K562 (cell line): ENCODE measurements at regions not wholly inside any gene's neighbourhood (a gene's known extent, or its start where the extent isn't known, plus 50 kb on each side); places are given as distances from the start of the nearest gene placed in this dataset.

ENCODE experiments used
- ATAC-seq: fragments of 200-7000 bp; cut with Tn5 transposase; 3 replicates; pipeline ENCODE4 v1.9.1; 2020; ENCODE audit warnings: moderate library complexity
- BruUV-seq: library from RNA; stranded (reverse); fragments of 400-500 nt; replicated peaks from 2 replicates; lab custom pipeline; 2021; lab: Mats Ljungman, UMichigan
- CTCF ChIA-PET: fragments of 300-600 bp; formaldehyde crosslinking; extraction: SDS; loops from one replicate; lab custom pipeline; 2021; ENCODE audit warnings: low intra/inter-chr PET ratio; lab: Yijun Ruan, JAX
- POLR2A ChIA-PET: fragments of 300-600, 350-650 bp; sonication (Branson Sonifier 250); formaldehyde crosslinking; extraction: SDS; loops from one replicate; lab custom pipeline; 2021; ENCODE audit warnings: antibody characterized with exemption, inconsistent platforms; lab: Yijun Ruan, JAX
- DNase-seq, 4 experiments: peaks; one replicate each; pipeline versions ENCODE4 v3.0.0 to v3.0.0-alpha.2; 2011 to 2018; ENCODE audit warnings: low spot score in 3 of 4, mixed read lengths in 3 of 4; ENCODE audit errors: extremely low read depth in 1 of 4
- FAIRE-seq: peaks from 2 replicates; lab custom pipeline; 2011; peaks lifted over from hg19 to GRCh38; lab: Jason Lieb, UNC
- H2AFZ ChIP-seq: 2 replicates; pipeline ENCODE4 v1.6.0; 2011; ENCODE audit warnings: low read depth, low read length, control low read depth, inconsistent platforms
- H3K27ac ChIP-seq: fragments of 200-600 bp; 3 replicates; pipeline ENCODE4 v1.8.0; 2011; ENCODE audit warnings: low read depth, mild to moderate bottlenecking, control low read depth, inconsistent platforms, low read length, moderate library complexity, mixed read lengths; ENCODE audit errors: extremely low read depth
- H3K27me3 ChIP-seq, 2 experiments: fragments of 300-600 bp in 1 of 2; 2 replicates in 1 of 2; 3 replicates in 1 of 2; pipeline versions ENCODE4 v1.6.0 to v1.8.0; 2011; ENCODE audit warnings: inconsistent platforms in 2 of 2, low read length in 2 of 2, mild to moderate bottlenecking in 1 of 2, mixed read lengths in 1 of 2, moderate library complexity in 1 of 2; ENCODE audit not compliant: control insufficient read depth in 2 of 2, insufficient read depth in 2 of 2
- H3K36me3 ChIP-seq: fragments of 300-600 bp; 3 replicates; pipeline ENCODE4 v1.8.0; 2011; ENCODE audit warnings: mild to moderate bottlenecking, low read length, inconsistent platforms; ENCODE audit not compliant: control insufficient read depth, insufficient read depth
- H3K4me1 ChIP-seq, 2 experiments: fragments of 200-600 bp in 1 of 2; replicated peaks in 1 of 2; 2 replicates in 1 of 2; 3 replicates in 1 of 2; pipeline versions ENCODE4 v1.5.1 to v1.8.0; 2011; ENCODE audit warnings: inconsistent platforms in 2 of 2, low read length in 2 of 2, mild to moderate bottlenecking in 1 of 2, mixed read lengths in 1 of 2, moderate library complexity in 1 of 2; ENCODE audit not compliant: control insufficient read depth in 2 of 2, insufficient read depth in 2 of 2
- H3K4me2 ChIP-seq: 2 replicates; pipeline ENCODE4 v1.6.1; 2011; ENCODE audit warnings: low read length, control low read depth, inconsistent platforms, mixed read lengths; ENCODE audit not compliant: insufficient read depth
- H3K4me3 ChIP-seq: fragments of 200-600 bp; sonication (generic), shearing (Covaris generic); 2 replicates; pipeline ENCODE4 v1.5.1; 2016; ENCODE audit warnings: control low read depth, inconsistent platforms
- H3K79me2 ChIP-seq: fragments of 200-600 bp; 3 replicates; pipeline ENCODE4 v1.8.0; 2011; ENCODE audit warnings: low read length, inconsistent platforms; ENCODE audit not compliant: control insufficient read depth, insufficient read depth
- H3K9ac ChIP-seq, 2 experiments: 2 replicates each; pipeline versions ENCODE4 v1.6.0 to v1.6.1; 2011; ENCODE audit warnings: low read depth in 2 of 2, low read length in 2 of 2, control low read depth in 1 of 2, inconsistent platforms in 1 of 2, mild to moderate bottlenecking in 1 of 2, mixed read lengths in 1 of 2; ENCODE audit not compliant: insufficient read depth in 1 of 2
- H3K9me1 ChIP-seq: one replicate; pipeline ENCODE4 v1.6.0; 2011; ENCODE audit warnings: inconsistent platforms, mild to moderate bottlenecking, low read length, moderate library complexity; ENCODE audit not compliant: control insufficient read depth, insufficient read depth
- H3K9me3 ChIP-seq: replicated peaks from 2 replicates; pipeline ENCODE4 v1.5.1; 2011; ENCODE audit warnings: low read depth, low read length, inconsistent platforms; ENCODE audit not compliant: control insufficient read depth, insufficient read depth
- H4K20me1 ChIP-seq: replicated peaks from 2 replicates; pipeline ENCODE4 v1.6.1; 2011; ENCODE audit warnings: low read length, inconsistent platforms, mixed read lengths; ENCODE audit not compliant: control insufficient read depth, insufficient read depth
- BRF1 ChIP-seq: IDR thresholded peaks from 3 replicates; pipeline ENCODE4 v1.6.1; 2011; ENCODE audit warnings: borderline replicate concordance, mild to moderate bottlenecking; ENCODE audit not compliant: insufficient read length; ENCODE audit errors: extremely low read depth
- ILK ChIP-seq: fragments of 450-650 bp; IDR thresholded peaks from 2 replicates; pipeline ENCODE4 v1.6.1; 2016; ENCODE audit warnings: missing genetic modification characterization, low read depth, mild to moderate bottlenecking, missing compliant biosample characterization, moderate library complexity, borderline replicate concordance
- NR2C2 ChIP-seq, 2 experiments: fragments of 200-800 bp in 1 of 2; sonication (Bioruptor generic) in 1 of 2; sonication (generic) in 1 of 2; formaldehyde crosslinking in 1 of 2; IDR thresholded peaks; 2 replicates each; pipeline versions ENCODE4 v1.6.1 to v1.8.0; 2016 to 2022; ENCODE audit warnings: mild to moderate bottlenecking in 1 of 2, missing compliant biosample characterization in 1 of 2, missing genetic modification characterization in 1 of 2, missing genetic modification reagents in 1 of 2
- RBM15 ChIP-seq: fragments of 200-400 bp; formaldehyde crosslinking; IDR thresholded peaks from 2 replicates; pipeline ENCODE4 v1.6.1; 2018; ENCODE audit warnings: mild to moderate bottlenecking, low read length, moderate library complexity; ENCODE audit not compliant: insufficient read depth
- ZNF133 ChIP-seq: fragments of 250-450 bp; sonication (Bioruptor Pico); IDR thresholded peaks from 2 replicates; pipeline ENCODE4 v1.4.0; 2020; ENCODE audit warnings: mild to moderate bottlenecking
- ZNF347 ChIP-seq: fragments of 450-650 bp; formaldehyde crosslinking; IDR thresholded peaks from 2 replicates; pipeline ENCODE4 v1.4.0; 2020; ENCODE audit warnings: low read depth, mild to moderate bottlenecking, moderate library complexity
- ZNF551 ChIP-seq: fragments of 250-450 bp; sonication (Bioruptor Pico); IDR thresholded peaks from 2 replicates; pipeline ENCODE4 v1.5.0; 2021; ENCODE audit warnings: mild to moderate bottlenecking, moderate library complexity
- whole genome bisulfite sequencing: fragments of 100-300 bp; shearing (Covaris generic); methylation state at CpG from one replicate; pipeline ENCODE4 v1.1.6; 2016; ENCODE audit warnings: low coverage, mixed read lengths; ENCODE audit not compliant: insufficient coverage; ENCODE audit errors: missing lambda C conversion rate; 5-methylcytosine and 5-hydroxymethylcytosine counted together
- in situ Hi-C: fragments of 300-500 bp; cut with MboI; formaldehyde crosslinking; loops from 4 replicates; pipeline ENCODE4 v1.15.0; 2018; ENCODE audit warnings: inconsistent platforms, mixed read lengths
- intact Hi-C: fragments of 100-400 bp; cut with micrococcal nuclease; formaldehyde crosslinking; loops from 2 replicates; pipeline ENCODE4 v1.14.2; 2022
- TF ChIP-seq, protein P1 (sequence below): fragments of 250-450 bp; sonication (Bioruptor Pico); IDR thresholded peaks from 2 replicates; pipeline ENCODE4 v1.5.0; 2021; ENCODE audit warnings: mild to moderate bottlenecking, borderline replicate concordance
- TF ChIP-seq, protein P2 (sequence below): fragments of 450-650 bp; IDR thresholded peaks from one replicate; pipeline ENCODE4 v1.6.1; 2018; ENCODE audit warnings: mild to moderate bottlenecking, moderate library complexity; ENCODE audit not compliant: partially characterized antibody
- TF ChIP-seq, protein P3 (sequence below): sonication (generic); formaldehyde crosslinking; IDR thresholded peaks from 2 replicates; pipeline ENCODE4 v1.8.0; 2023; ENCODE audit warnings: missing genetic modification reagents, mild to moderate bottlenecking, borderline replicate concordance
- TF ChIP-seq, protein P4 (sequence below): fragments of 450-650 bp; formaldehyde crosslinking; IDR thresholded peaks from 2 replicates; pipeline ENCODE4 v1.4.0; 2020; ENCODE audit warnings: mild to moderate bottlenecking, moderate library complexity

DNA sequence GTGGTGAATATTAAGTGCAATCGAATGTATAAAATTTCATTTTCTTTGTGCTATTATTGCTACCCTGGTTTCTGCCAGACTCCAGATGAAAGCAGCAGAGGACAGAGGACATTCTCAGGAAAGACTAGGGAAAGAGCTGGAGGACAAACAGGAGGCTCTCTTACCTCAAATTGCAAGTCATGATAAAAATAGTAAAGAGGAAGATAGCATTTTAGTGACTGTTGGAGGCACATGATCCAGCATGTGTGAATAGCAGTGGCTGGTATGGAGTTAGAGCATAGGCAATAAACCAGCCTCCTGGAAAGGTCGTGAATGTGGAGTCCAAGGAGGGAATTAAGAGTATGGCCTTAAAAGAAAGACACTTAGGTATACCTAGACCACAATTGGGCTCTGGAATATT lies 1040.0 kb downstream of the STPG2 start:
- FAIRE-seq = no peak
- Histone ChIP-seq H3K4me1 (no peaks in the 10 kb centered on the region), H3K4me3 (no peak overlapping the region), H3K9me1 (no peaks in the 10 kb centered on the region), H3K27ac (no peak overlapping the region), H3K36me3 (no peaks in the 10 kb centered on the region), H3K9ac (no peak overlapping the region), H4K20me1 (no peaks in the 10 kb centered on the region), H3K4me2 (no peak overlapping the region), H3K9me3 (no peaks in the 10 kb centered on the region), H2AFZ (no peak overlapping the region), H3K27me3 (no peaks in the 10 kb centered on the region), H3K79me2 (no peaks in the 10 kb centered on the region)
- in situ Hi-C loops (no loop called here), intact Hi-C loops (no loop called here)
- CTCF ChIA-PET = no interaction called here
- WGBS = 0% methylated on average over 2 of the region's 2 CpGs
- no peak for ATAC-seq
- no TSS peak for BruUV-seq
- no peak for DNase-seq
- POLR2A ChIA-PET = interaction anchor here (0.6 kb wide), 1 partner anchor 748 kb away, joined by 3 read pairs; no protein-coding TSS in a partner anchor
- TF ChIP-seq, protein P1, sequence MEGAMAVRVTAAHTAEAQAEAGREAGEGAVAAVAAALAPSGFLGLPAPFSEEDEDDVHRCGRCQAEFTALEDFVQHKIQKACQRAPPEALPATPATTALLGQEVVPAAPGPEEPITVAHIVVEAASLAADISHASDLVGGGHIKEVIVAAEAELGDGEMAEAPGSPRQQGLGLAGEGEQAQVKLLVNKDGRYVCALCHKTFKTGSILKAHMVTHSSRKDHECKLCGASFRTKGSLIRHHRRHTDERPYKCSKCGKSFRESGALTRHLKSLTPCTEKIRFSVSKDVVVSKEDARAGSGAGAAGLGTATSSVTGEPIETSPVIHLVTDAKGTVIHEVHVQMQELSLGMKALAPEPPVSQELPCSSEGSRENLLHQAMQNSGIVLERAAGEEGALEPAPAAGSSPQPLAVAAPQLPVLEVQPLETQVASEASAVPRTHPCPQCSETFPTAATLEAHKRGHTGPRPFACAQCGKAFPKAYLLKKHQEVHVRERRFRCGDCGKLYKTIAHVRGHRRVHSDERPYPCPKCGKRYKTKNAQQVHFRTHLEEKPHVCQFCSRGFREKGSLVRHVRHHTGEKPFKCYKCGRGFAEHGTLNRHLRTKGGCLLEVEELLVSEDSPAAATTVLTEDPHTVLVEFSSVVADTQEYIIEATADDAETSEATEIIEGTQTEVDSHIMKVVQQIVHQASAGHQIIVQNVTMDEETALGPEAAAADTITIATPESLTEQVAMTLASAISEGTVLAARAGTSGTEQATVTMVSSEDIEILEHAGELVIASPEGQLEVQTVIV (CRISPR knock-in tag) = no peak
- TF ChIP-seq RBM15 (no peak), BRF1 (no peak), ILK (tag) (no peak), ZNF347 (CRISPR knock-in tag) (no peak), ZNF133 (CRISPR knock-in tag) (no peak), ZNF551 (CRISPR knock-in tag) (no peak), NR2C2 (CRISPR knock-in tag; IDR thresholded peaks at IDR 0.05) (no peak), NR2C2 (tag; IDR thresholded peaks at IDR 0.05) (no peak)
- TF ChIP-seq, protein P2, sequence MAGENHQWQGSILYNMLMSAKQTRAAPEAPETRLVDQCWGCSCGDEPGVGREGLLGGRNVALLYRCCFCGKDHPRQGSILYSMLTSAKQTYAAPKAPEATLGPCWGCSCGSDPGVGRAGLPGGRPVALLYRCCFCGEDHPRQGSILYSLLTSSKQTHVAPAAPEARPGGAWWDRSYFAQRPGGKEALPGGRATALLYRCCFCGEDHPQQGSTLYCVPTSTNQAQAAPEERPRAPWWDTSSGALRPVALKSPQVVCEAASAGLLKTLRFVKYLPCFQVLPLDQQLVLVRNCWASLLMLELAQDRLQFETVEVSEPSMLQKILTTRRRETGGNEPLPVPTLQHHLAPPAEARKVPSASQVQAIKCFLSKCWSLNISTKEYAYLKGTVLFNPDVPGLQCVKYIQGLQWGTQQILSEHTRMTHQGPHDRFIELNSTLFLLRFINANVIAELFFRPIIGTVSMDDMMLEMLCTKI = no peak
- TF ChIP-seq, protein P3, sequence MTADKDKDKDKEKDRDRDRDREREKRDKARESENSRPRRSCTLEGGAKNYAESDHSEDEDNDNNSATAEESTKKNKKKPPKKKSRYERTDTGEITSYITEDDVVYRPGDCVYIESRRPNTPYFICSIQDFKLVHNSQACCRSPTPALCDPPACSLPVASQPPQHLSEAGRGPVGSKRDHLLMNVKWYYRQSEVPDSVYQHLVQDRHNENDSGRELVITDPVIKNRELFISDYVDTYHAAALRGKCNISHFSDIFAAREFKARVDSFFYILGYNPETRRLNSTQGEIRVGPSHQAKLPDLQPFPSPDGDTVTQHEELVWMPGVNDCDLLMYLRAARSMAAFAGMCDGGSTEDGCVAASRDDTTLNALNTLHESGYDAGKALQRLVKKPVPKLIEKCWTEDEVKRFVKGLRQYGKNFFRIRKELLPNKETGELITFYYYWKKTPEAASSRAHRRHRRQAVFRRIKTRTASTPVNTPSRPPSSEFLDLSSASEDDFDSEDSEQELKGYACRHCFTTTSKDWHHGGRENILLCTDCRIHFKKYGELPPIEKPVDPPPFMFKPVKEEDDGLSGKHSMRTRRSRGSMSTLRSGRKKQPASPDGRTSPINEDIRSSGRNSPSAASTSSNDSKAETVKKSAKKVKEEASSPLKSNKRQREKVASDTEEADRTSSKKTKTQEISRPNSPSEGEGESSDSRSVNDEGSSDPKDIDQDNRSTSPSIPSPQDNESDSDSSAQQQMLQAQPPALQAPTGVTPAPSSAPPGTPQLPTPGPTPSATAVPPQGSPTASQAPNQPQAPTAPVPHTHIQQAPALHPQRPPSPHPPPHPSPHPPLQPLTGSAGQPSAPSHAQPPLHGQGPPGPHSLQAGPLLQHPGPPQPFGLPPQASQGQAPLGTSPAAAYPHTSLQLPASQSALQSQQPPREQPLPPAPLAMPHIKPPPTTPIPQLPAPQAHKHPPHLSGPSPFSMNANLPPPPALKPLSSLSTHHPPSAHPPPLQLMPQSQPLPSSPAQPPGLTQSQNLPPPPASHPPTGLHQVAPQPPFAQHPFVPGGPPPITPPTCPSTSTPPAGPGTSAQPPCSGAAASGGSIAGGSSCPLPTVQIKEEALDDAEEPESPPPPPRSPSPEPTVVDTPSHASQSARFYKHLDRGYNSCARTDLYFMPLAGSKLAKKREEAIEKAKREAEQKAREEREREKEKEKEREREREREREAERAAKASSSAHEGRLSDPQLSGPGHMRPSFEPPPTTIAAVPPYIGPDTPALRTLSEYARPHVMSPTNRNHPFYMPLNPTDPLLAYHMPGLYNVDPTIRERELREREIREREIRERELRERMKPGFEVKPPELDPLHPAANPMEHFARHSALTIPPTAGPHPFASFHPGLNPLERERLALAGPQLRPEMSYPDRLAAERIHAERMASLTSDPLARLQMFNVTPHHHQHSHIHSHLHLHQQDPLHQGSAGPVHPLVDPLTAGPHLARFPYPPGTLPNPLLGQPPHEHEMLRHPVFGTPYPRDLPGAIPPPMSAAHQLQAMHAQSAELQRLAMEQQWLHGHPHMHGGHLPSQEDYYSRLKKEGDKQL = no peak
- TF ChIP-seq, protein P4, sequence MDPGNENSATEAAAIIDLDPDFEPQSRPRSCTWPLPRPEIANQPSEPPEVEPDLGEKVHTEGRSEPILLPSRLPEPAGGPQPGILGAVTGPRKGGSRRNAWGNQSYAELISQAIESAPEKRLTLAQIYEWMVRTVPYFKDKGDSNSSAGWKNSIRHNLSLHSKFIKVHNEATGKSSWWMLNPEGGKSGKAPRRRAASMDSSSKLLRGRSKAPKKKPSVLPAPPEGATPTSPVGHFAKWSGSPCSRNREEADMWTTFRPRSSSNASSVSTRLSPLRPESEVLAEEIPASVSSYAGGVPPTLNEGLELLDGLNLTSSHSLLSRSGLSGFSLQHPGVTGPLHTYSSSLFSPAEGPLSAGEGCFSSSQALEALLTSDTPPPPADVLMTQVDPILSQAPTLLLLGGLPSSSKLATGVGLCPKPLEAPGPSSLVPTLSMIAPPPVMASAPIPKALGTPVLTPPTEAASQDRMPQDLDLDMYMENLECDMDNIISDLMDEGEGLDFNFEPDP (CRISPR knock-in tag) = no peak
